ENCODE measurements at regions not wholly inside any gene's neighbourhood (a gene's known extent, or its start where the extent isn't known, plus 50 kb on each side); places are given as distances from the start of the nearest gene placed in this dataset.
"Not testable (repeated sequence)": the region's sequence is repeated elsewhere in the genome, so short reads cannot be mapped to it uniquely, and the experiment has no call there.

- DNase-seq (ENCODE audit: low read depth, low spot score) (no peak), FAIRE-seq (no peak)
- Histone ChIP-seq H2AFZ (ENCODE audit: low read depth, low read length) (no peak overlapping the region), H4K20me1 (replicated peaks; ENCODE audit: control insufficient read depth, extremely low read depth, insufficient read depth, low read length) (no peaks in the 10 kb centered on the region), H3K27me3 (ENCODE audit: control insufficient read depth in 2 of 2, insufficient read depth in 2 of 2, low read length in 2 of 2) (no peaks in the 10 kb centered on the region), H3K9me1 (replicated peaks; ENCODE audit: control insufficient read depth, extremely low read depth, insufficient read depth, low read length) (no peaks in the 10 kb centered on the region), H3K79me2 (ENCODE audit: control insufficient read depth, insufficient read depth, low read length) (no peaks in the 10 kb centered on the region), H3K4me2 (ENCODE audit: insufficient read depth, low read length) (no peak overlapping the region), H3K9me3 (replicated peaks; ENCODE audit: control insufficient read depth, insufficient read depth, low read length) (no peaks in the 10 kb centered on the region), H3K9ac (replicated peaks; ENCODE audit: extremely low read depth, insufficient read depth, low read length) (no peak overlapping the region), H3K4me3 (replicated peaks in 1 of 3; ENCODE audit: insufficient read depth in 1 of 3, low read depth in 1 of 3, low read length in 3 of 3) (no peak overlapping the region), H3K27ac (ENCODE audit: insufficient read depth, low read depth, low read length) (no peak overlapping the region), H3K36me3 (ENCODE audit: control insufficient read depth in 2 of 2, extremely low read depth in 1 of 2, insufficient read depth in 2 of 2, low read length in 2 of 2) (no peaks in the 10 kb centered on the region), H3K4me1 (ENCODE audit: control insufficient read depth, extremely low read depth, insufficient read depth, low read length) (no peaks in the 10 kb centered on the region)
- CTCF ChIA-PET: no interaction called here
- dilution Hi-C loops (cut with MboI; ENCODE audit: extremely low pct_ligation_motif_present, low sequenced_read_pairs) (no loop called here), intact Hi-C loops (cut with micrococcal nuclease) (no loop called here)
- POLR2A ChIA-PET: no interaction called here
- BruUV-seq (replicated peaks): no TSS peak
- TF ChIP-seq FOS (IDR thresholded peaks at IDR 0.05; ENCODE audit: borderline replicate concordance, insufficient read depth, low read length) (no peak), CTCF (IDR thresholded peaks at IDR 0.05; ENCODE audit: extremely low read depth in 1 of 2, insufficient read depth in 1 of 2, low read depth in 1 of 2, low read length in 2 of 2) (no peak), POLR2A (IDR thresholded peaks at IDR 0.05; ENCODE audit: low read depth, low read length) (no peak), MYC (IDR thresholded peaks at IDR 0.05; ENCODE audit: low read depth, low read length) (no peak), MAX (IDR thresholded peaks at IDR 0.05; ENCODE audit: insufficient read depth, insufficient read length) (no peak), JUN (IDR thresholded peaks at IDR 0.05; ENCODE audit: borderline replicate concordance, insufficient read depth, insufficient read length, low read depth) (no peak), POLR2AphosphoS5 (IDR thresholded peaks at IDR 0.05; ENCODE audit: insufficient read depth, low read depth, low read length) (no peak), EZH2 (IDR thresholded peaks at IDR 0.05; ENCODE audit: borderline replicate concordance, low read depth, low read length, severe bottlenecking) (no peak), GATA2 (IDR thresholded peaks at IDR 0.05; ENCODE audit: insufficient read depth, insufficient read length, low read depth, low read length) (no peak)
Observed at GRCh38 chr6:113027780-113028179, 680.6 kb downstream of the RFPL4B start.

- FAIRE-seq; BruUV-seq (replicated peaks); H3K27me3 ChIP-seq (ENCODE audit: control insufficient read depth in 2 of 2, insufficient read depth in 2 of 2, low read length in 2 of 2); H3K27ac ChIP-seq (ENCODE audit: insufficient read depth, low read depth, low read length); dilution Hi-C loops (cut with MboI; ENCODE audit: extremely low pct_ligation_motif_present, low sequenced_read_pairs); H3K36me3 ChIP-seq (ENCODE audit: control insufficient read depth in 2 of 2, extremely low read depth in 1 of 2, insufficient read depth in 2 of 2, low read length in 2 of 2); H3K9me3 ChIP-seq (replicated peaks; ENCODE audit: control insufficient read depth, insufficient read depth, low read length); intact Hi-C loops (cut with micrococcal nuclease); CTCF ChIA-PET; DNase-seq (ENCODE audit: low read depth, low spot score); H2AFZ ChIP-seq (ENCODE audit: low read depth, low read length); H3K4me2 ChIP-seq (ENCODE audit: insufficient read depth, low read length); H3K79me2 ChIP-seq (ENCODE audit: control insufficient read depth, insufficient read depth, low read length); H3K9ac ChIP-seq (replicated peaks; ENCODE audit: extremely low read depth, insufficient read depth, low read length); H4K20me1 ChIP-seq (replicated peaks; ENCODE audit: control insufficient read depth, extremely low read depth, insufficient read depth, low read length); POLR2A ChIA-PET; H3K4me1 ChIP-seq (ENCODE audit: control insufficient read depth, extremely low read depth, insufficient read depth, low read length); H3K9me1 ChIP-seq (replicated peaks; ENCODE audit: control insufficient read depth, extremely low read depth, insufficient read depth, low read length); H3K4me3 ChIP-seq (replicated peaks in 1 of 3; ENCODE audit: insufficient read depth in 1 of 3, low read depth in 1 of 3, low read length in 3 of 3): not testable (repeated sequence)
Observed at GRCh38 chr6:113029161-113029560, 682.0 kb downstream of the RFPL4B start.

All from endothelial cell of umbilical vein (primary cell).